ENCODE measurements at regions not wholly inside any gene's neighbourhood (a gene's known extent, or its start where the extent isn't known, plus 50 kb on each side); places are given as distances from the start of the nearest gene placed in this dataset.

DNA sequence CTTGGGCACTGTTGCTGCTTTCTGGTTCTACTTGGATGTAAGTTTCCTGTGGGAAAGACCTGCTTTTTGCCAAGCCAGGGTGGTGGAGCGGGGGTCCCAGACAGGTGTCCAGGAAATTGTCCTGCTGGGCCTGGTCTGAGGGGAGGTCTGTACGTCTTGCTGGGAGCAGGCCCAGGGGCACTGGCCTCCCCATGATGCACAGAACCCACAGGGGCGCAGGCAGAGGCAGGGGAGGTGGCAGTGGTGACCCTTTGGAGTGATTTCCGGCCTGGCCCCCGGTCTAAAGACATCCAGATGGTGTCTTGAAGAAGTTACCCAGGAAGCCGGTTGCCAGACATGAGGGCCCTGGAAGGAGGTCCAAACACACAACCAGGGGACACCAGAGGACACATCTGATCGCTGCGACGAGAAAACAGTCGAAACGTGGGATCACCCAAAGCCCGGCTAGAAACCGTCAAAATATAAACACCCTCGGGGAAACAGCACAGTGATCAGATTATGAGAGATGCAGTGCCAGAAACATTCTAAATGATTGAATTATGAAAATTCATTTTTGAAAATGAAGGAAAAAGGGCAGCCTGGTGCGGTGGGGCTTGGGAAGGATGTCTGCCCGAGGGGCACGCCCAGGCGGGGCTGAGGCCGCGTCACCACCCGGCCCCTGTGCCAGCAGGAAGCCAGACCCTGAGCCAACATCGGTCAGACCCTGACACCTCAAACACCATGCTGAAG lies 59.6 kb downstream of the TMEM270 start:
- TF ChIP-seq, protein P1, sequence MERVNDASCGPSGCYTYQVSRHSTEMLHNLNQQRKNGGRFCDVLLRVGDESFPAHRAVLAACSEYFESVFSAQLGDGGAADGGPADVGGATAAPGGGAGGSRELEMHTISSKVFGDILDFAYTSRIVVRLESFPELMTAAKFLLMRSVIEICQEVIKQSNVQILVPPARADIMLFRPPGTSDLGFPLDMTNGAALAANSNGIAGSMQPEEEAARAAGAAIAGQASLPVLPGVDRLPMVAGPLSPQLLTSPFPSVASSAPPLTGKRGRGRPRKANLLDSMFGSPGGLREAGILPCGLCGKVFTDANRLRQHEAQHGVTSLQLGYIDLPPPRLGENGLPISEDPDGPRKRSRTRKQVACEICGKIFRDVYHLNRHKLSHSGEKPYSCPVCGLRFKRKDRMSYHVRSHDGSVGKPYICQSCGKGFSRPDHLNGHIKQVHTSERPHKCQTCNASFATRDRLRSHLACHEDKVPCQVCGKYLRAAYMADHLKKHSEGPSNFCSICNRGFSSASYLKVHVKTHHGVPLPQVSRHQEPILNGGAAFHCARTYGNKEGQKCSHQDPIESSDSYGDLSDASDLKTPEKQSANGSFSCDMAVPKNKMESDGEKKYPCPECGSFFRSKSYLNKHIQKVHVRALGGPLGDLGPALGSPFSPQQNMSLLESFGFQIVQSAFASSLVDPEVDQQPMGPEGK (CRISPR knock-in tag; IDR thresholded peaks at IDR 0.05; ENCODE audit: borderline replicate concordance): no peak
- TF ChIP-seq ZFP3 (CRISPR knock-in tag; IDR thresholded peaks at IDR 0.05): no peak
- no peak for TF ChIP-seq BACH2 (CRISPR knock-in tag; IDR thresholded peaks at IDR 0.05; ENCODE audit: borderline replicate concordance)
- no peak for TF ChIP-seq ISL1 (CRISPR knock-in tag; IDR thresholded peaks at IDR 0.05)
- peak; percentile 67; the same call in 1 of the 2 replicates for TF ChIP-seq TCF4 (CRISPR knock-in tag; IDR thresholded peaks at IDR 0.05; ENCODE audit: borderline replicate concordance)
- no peak for TF ChIP-seq PPARA (CRISPR knock-in tag; IDR thresholded peaks at IDR 0.05; ENCODE audit: borderline replicate concordance)
- no peak for TF ChIP-seq CSDC2 (CRISPR knock-in tag; IDR thresholded peaks at IDR 0.05)
- TF ChIP-seq ZFP30 (CRISPR knock-in tag; IDR thresholded peaks at IDR 0.05): no peak
- TF ChIP-seq, protein P2, sequence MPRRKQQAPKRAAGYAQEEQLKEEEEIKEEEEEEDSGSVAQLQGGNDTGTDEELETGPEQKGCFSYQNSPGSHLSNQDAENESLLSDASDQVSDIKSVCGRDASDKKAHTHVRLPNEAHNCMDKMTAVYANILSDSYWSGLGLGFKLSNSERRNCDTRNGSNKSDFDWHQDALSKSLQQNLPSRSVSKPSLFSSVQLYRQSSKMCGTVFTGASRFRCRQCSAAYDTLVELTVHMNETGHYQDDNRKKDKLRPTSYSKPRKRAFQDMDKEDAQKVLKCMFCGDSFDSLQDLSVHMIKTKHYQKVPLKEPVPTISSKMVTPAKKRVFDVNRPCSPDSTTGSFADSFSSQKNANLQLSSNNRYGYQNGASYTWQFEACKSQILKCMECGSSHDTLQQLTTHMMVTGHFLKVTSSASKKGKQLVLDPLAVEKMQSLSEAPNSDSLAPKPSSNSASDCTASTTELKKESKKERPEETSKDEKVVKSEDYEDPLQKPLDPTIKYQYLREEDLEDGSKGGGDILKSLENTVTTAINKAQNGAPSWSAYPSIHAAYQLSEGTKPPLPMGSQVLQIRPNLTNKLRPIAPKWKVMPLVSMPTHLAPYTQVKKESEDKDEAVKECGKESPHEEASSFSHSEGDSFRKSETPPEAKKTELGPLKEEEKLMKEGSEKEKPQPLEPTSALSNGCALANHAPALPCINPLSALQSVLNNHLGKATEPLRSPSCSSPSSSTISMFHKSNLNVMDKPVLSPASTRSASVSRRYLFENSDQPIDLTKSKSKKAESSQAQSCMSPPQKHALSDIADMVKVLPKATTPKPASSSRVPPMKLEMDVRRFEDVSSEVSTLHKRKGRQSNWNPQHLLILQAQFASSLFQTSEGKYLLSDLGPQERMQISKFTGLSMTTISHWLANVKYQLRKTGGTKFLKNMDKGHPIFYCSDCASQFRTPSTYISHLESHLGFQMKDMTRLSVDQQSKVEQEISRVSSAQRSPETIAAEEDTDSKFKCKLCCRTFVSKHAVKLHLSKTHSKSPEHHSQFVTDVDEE (CRISPR knock-in tag; IDR thresholded peaks at IDR 0.05): 0 out of 2 replicates have a peak, but pooled peaks have one; percentile 65
- TF ChIP-seq TOX (CRISPR knock-in tag; IDR thresholded peaks at IDR 0.05; ENCODE audit: borderline replicate concordance): no peak
- peak; percentile 97 for TF ChIP-seq ZNF70 (CRISPR knock-in tag; IDR thresholded peaks at IDR 0.05)

All from SK-N-SH treated with all-trans-retinoic acid at 6 μM for 48 hours (cell line).